Stimulated activated CD8-positive, alpha-beta memory T cell treated with anti-CD3 and anti-CD28 coated beads, Interleukin-12 subunit alpha, Interleukin-12 subunit beta, amount 100 ng/mL, for 24 hours (primary cell): ENCODE measurements at regions not wholly inside any gene's neighbourhood (a gene's known extent, or its start where the extent isn't known, plus 50 kb on each side); places are given as distances from the start of the nearest gene placed in this dataset.

Experiments used
- DNase-seq: peaks from one replicate; pipeline ENCODE4 v3.0.0-alpha.2; 2020; ENCODE audit errors: extremely low read depth

DNA sequence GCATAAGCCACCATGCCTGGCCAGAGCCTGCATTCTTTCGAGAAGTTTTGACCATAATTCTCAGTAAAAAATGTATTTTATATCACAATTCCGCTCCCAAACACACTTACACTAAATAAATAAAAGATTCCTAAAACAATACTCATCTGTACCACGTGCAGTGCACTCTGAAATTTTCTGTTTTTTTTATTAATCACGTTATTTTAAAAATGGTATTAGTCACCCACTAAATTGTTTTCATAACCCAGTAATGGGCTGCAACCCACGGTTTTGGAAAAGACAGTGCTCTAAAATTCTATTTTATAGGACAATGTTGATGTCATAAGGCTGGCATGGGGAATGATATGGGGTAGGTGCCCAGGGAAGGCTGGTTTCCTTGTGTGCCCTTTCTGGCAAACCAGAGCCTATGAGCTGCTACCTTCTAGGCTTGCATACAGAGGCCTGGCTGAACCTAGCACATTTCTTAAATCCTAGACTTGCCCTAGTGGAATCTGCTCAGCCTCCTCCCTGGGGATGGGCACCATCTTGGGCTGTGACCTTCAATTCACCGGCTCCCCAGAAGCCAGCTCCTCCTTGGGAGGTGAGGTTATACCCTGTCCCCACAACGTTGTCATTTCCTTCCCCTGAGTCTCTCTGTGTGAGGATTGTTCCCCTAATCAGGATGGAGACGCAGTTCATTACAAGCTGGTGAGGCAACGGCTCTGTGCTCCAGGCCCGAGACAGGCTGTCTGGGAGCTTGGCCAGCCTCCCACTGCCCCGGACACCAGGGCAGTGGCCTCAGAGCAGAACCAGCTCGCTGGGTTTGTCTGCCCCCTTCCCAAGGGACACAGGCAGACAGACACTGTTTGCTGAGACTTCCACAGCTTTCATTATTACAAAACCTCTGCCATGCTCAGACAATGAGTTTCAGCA, 116.5 kb upstream of the NAV2 start:
- no peak for DNase-seq

DNA sequence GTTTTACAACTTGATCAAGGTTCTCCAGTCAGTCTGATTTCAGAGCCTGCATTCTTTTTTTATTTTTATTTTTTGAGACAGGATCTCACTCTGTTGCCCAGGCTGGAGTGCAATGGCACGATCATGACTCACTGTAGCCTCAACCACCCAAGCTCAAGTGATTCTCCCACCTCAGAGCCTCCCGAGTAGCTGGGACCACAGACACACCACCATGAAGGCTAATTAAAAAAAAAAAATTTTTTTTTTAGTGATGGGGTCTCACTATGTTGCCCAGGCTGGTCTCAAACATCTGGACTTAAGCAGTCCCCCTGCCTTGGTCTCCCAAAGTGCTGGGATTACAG, 117.2 kb upstream of the NAV2 start:
- no peak for DNase-seq

DNA sequence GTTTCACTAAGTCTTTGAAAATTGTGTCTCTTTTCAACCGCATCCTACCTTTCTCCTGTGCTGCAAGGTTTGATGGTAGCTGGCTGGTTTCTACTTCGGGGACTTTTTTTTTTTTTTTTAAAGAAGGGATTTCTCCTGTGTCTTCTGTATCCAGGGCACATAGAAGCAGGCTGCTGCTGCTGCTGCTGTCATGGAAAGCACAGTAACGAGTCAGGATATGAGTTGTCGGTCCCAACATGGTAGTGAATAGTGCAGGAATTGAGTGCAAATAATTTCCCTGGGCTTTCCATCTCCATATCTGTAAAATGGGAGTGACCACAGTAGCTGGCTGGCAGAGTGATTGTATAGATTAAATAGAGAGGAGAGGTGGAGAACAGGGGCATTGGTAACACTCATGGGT, 118.3 kb upstream of the NAV2 start:
- DNase-seq, result no peak

DNA sequence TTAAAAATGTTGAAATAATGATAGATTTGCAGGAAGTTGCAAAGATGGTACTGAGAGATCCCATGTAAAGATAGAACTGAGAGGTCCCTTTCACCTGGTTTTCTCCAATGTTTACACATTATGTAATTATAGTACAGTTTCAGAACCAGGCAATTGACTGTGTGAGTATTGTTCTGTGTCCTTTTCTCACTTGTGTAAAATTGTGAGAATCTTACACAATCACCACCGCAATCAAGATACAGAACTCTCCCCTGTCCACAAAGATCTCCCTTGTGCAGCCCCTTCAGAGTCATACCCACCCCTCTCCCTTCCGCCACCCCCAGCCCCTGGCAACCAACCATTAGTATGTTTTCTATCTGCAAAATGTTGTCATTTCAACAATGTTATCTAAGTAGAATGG, 119.8 kb upstream of the NAV2 start:
- no peak for DNase-seq

DNA sequence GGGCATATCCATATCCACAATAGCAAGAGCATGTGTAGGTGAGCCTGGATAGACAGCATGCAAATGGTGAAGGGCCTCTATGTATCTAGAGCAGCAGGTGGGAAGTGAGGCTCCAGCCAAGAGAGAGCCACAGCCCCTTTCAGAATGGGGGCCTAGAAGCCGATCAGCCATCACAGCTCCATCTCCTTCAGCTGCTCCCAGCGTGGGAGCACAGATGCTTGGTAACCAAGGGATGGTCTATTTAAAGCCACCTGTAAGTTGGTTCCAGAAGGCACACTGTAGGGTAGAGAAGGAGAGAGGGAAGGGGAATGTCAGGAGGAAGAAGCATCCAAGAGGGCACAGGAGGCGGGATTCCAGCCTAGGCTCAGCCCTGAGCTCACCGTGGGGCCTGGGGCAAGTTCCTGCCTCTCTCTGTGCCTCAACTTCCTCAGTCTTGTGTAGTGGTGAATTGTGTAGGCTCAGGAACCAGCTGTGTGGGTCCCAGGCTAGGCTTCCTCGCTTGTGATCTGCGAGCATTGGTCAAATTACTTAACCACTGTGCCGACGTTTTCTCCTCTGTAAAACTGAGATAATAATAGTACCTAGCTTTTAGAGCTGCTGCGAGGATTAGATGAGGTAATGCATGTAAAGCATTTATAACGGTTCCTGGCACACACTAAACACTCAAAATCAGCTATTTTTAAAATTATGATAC, 122.9 kb upstream of the NAV2 start:
- DNase-seq, result no peak

DNA sequence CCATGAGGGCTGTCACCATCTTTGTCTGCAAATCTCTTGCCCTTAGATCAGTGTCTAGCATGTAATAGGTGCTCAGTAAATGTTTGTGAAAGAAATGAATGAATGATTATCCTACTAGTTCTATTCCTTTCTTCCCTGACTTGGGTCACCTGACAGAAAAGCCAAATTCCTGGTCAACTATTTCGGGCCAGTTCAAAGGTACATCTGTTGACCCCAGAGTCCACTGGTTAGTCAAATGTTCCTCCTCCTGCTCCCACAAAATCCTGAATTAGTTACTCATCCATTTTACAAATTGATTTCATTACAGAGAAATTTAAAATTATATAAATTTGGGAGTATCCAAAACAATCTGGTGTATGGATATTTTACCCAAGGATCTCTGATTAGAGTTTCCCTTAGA, 124.7 kb upstream of the NAV2 start:
- DNase-seq, result no peak

DNA sequence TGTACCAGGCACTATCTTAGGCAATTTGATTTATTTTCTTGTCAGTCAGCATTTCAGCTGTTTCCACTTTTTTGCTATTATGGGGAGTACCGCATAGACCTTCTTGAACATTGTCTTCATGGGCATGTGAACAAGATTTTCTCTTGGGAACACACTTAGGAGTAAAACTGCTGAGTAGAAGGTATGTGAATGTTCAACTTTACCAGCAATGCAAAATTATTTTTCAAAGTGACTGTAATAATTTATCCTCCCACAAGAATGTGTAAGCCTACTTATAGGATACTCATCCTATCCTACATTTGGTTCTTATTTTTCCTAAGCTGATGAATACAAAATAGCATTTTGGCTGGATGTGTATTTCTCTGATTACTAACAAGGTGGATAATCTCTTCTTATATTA, 132.0 kb upstream of the NAV2 start:
- no peak for DNase-seq

DNA sequence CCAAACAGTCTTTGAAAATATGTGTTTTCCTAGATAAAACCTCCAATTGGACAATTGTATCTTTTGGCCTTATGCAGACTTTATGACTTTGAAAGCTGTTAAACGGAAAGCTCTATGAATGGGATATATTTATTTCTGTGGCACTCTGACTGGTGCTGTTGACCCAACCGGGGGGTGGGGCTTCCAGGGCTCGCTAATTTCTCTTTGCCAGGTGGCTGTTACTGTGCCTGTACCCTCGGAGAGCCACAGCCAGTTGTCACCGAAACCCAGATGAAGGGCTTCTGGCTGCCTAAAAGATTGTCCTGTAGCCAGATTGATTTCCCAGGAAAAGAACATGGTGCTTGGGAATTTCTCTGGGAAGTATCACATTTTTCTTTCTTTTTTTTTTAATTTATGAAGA, 132.7 kb upstream of the NAV2 start:
- no peak for DNase-seq

DNA sequence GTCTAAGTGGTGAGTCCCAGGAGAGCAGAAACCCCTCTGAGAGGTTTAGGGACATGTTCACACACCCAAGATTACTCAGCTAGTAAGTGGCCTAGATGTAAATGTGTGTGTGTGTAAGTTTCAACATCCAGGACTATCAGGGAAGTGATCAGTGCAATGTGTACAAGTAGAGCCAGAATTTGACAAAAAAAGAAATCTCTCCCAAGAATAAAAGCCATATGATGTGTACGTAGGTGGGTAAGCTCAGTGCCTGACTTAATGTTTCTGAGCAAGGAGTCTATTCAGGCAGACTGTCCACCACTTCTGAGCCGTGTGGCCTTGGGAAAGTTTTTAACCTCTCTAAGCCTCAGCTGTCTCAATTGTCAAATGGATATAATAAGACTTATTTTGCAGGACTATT, 133.8 kb upstream of the NAV2 start:
- no peak for DNase-seq

DNA sequence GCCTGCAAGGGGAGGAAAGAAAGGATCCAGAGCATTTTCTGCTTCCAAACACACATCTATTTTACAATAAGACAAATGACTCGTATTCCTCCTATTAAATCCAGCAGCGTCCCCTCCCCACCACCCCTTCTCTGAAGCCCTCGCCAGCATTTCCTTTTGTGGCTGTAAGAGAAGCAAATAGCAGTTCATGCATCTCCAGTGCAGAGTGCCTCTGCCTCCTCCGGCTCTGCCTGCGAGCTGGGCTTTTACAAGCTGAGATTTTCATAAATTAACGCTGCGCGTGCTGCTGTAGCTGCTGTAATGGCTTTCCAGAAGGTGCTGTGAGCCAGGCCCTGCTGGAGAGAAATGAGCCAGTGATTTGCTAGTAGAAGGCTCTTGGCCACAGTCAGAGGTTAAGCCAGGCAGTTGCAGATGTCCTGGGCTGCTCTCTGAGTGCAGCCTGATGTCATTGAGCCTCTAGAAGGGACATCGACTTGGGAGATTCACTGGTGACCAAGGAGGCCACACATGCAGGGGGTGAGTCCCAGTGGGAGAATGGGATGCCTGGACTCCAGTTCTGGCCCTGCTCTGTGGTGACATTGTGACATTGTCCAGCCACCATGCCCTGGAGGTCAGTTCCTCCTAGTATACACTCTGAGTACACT, 134.5 kb upstream of the NAV2 start:
- DNase-seq, result no peak

DNA sequence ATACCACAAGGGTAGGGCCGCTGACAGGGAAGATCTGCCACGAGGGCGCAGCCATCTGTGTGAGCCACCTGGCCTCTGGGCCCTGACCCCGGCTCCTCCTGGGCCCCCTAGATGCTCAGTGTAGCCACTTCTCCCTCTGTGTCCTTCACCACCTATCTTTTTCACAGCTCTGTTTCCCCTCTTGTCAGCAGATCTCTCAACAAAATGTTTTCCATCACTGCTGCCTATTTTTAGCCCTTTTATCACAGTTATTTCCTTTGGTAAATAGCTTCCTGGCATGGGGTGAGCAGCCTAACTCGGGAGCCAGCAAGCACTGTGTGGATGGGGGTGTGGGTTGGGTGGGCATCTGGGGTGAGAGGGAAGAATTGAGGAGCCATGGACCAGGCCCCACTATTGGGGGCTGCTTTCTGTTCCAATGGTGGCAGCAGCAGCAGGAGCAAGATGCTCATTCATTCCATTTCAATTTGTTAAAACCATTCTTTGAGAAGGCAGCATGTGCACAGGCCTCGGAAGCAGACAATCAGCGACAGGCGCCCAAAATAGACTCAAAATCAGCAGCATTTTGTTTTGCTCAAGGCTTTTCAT, 135.2 kb upstream of the NAV2 start:
- no peak for DNase-seq

DNA sequence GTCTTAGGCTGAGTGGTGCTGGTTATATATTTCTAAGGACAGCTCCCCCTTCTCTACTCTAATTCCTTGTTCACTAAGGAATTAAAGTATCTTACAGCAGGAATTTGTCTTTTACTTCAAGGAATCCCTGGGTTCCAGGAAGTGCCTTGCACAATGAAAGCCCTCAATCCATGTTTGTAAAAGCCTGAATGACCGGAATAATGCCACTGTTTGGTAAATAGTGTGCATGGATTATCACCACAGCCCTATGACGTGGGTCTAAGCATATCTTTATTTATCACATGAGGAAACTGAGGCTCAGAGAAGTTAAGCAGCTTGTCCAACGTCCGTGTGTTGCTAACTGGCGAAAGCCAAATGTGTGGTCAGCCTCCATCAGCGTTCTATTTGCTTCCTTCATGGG, 135.7 kb upstream of the NAV2 start:
- no peak for DNase-seq

DNA sequence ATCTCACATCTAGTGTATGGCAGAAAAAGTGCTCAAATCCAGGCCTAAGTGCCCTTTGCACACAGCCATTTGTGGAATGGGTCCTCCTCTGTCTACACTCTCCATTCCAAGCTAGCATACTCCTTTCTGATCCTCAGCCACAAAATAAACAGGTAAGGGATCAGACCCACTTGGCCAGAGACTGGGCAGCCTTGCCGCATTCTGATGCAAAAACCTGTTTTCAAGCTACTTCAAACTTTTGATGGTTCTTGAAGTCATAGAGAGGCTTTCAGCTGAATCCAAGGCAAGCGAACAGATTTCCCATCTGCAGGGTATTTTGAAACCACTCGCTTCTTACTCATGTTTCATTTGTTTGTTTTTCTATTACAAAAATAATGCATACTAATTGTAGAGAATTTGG, 136.6 kb upstream of the NAV2 start:
- DNase-seq, result no peak

DNA sequence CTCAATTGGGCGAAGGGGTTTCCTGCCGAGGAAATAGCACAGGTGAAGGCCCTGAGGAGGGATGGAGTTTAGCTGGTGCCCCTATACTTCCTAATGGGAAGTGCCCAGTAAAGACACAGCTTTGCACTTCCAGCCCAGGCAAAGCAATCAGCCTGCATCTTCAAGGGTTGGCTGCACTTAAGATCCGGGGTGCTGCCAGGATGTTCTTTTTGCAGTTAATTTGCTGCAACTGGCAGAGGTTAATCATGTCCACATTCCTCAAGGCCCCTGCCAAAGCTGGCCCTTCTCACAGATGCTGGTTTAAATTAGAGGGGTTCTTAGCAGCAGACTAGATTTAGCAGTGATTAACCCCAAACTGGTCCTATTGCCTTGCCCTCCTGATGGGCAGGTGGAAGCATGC, 137.7 kb upstream of the NAV2 start:
- DNase-seq, result no peak

DNA sequence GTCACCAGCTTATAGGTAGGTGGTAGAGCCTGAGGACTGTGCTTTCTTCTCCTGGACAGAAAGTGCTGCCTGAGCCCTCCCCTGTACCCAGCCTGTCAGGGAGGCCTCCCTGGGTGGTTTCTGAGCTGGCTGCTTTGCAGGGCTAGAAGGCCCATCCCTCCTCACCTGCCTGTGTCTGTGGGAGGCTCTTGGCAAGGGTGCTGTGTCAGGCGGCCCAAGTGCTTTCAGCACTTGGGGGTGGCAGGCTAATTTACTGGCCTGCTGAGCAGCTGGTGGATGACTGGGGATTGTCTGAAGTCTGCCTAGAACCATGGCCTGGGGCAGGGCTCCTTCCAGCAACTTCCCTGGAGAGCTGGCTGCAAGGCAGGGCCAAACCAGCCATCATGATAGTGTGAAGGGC, 139.0 kb upstream of the NAV2 start:
- DNase-seq, result no peak

DNA sequence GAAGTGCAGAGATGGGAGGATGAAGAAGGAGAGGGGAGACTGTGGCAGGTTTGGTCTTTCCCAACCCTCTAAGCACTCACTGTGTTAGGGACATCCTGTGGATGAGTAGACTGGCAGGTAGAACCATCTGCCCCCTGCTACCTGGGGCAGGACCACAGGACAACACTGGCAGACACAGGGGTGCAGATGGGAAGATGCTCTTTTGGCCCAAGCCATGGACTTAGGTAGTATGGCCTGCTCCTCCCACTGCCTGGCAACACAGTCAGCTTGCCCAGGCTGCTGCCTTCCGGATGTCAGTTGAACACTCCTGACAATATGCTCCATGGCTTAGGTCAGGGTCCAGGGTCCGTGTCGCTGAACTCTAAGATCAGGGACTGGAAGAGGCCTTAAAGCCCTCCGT, 140.7 kb upstream of the NAV2 start:
- DNase-seq, result no peak

DNA sequence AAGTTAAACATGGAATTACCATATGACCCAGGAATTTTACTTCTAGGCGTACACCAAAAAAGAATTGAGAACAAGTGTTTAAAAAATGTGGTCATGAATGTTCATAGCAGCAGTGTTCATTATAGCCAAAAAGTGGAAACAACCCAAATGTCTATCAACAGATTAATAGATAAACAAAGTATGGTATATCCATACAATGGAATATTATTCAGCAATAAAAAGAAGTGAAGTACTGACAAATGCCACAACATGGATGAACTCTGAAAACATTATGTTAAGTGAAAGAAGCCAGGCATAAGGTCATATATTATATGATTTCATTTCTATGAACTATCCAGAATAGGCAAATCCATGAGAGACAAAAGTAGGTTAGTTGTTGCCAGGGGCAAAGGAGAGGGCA, 141.7 kb upstream of the NAV2 start:
- DNase-seq, result no peak

DNA sequence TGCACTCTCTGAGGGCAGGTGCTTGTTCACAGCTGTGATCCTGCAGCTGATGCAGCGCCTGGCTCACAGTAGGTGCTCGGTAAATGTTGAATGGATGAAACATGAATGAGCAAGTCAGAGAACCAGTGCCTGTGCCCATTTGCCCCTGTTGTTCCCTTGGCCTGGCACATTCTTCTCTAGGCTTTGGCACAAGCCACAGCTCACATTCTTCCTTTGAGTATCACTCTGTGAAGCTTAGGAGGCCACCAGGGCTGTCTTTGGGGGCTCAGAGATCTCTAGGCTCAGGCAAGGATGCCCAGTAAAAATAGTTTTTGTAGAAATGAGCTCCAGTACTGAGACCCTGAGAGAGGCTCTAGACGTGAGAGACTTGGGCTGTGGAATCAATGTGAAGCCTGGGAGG, 144.6 kb upstream of the NAV2 start:
- DNase-seq, result no peak

DNA sequence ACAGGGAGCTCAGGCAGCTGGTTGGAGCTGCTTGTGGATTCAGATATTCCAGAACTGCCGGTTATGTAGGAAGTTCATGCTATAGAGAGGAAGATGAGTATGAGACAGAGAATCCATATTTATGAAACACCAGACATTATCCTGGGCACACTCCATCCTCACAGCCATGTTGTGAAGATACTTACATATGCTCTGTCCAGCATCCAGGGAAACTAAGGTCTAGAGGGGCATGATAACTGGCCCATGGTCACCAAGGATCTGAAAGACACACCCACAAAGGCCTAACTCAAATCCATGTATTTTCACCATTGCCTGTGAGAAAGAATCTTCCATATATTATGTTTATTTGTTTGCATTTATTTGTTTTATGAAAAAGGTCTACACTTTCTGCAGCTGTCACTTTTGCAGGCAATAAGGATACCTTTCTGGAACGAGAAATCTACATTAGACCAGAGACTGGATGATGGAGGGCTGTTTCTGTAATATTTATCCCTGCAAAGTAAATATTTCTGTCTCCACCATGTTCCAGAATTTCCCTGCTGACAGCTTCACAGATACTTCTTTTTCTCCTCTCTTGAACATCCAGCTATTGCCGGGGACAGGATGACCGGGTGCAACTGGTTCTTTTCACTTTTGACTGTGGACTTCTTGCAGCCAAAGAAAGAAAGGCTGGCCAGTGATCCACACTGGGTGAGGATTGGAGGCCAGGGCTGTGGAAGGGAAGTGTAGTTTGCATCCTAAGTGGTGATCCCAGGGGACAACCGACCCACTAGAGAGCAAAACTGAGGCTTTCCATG, 145.9 kb upstream of the NAV2 start:
- no peak for DNase-seq

DNA sequence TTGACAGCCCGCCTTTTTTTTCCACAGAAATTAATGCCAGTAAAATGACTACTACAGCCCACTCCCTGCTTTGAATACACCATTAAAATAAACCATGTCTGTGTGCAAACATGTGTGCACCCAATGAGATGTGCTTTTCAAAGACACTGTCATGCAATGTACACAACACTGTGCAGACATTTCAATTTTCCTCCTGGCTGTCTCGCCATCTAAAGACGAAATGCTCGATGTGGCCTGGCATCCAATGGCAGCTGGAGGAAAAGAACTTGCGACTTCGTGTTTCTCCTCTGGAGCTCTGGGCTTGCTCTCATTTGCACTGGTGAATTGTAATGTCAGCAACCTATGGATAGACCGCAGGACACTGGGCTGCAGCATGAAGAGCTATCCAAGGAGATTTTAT, 147.0 kb upstream of the NAV2 start:
- no peak for DNase-seq

DNA sequence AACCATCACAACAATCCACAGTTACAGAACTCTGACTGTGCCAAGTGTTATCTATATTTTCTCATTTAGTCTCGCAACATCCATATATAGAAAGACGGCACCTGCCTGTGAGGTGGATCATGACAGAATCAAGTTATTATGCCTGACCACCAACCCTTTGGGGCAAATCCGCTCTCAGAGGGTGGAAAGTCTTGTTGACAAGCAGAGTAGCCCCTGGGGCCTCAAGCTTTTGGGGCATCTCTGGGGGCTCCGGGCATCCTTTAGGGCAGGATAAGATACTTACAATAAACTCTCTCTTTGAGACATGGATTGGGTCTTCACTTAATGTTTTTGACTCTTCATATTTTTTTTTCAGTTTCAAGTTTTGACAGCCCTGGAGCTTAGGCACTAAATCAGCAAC, 150.5 kb upstream of the NAV2 start:
- no peak for DNase-seq

DNA sequence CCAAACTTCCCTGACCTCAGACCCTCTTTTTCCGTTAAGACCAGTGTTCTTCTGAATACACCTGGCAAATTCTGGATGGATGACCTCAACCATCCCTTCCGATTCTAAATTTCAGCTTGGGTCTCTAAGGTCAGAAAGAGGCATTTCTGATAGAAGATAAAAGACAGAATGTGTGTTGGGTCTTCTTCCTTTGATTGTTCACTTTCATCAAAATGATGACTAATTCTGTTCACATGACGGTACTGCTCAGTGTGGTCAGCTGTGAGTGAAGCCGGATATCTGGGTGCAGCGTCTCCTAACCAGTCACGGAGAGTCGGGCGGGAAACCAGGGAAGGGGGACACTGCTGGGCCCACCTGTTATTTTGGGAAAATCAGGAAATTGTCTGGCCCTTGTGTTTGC, 151.6 kb upstream of the NAV2 start:
- no peak for DNase-seq
